Erythroblast (primary cell): ENCODE measurements at regions not wholly inside any gene's neighbourhood (a gene's known extent, or its start where the extent isn't known, plus 50 kb on each side); places are given as distances from the start of the nearest gene placed in this dataset.

Experiments
- GATA1 ChIP-seq: IDR thresholded peaks from 2 replicates; pipeline ENCODE4 v1.6.1; 2011; ENCODE audit warnings: low read depth, mild to moderate bottlenecking, control low read depth, low read length, moderate library complexity
- POLR2A ChIP-seq: IDR thresholded peaks from 2 replicates; pipeline ENCODE4 v1.6.1; 2011; ENCODE audit warnings: mild to moderate bottlenecking, low read length

DNA sequence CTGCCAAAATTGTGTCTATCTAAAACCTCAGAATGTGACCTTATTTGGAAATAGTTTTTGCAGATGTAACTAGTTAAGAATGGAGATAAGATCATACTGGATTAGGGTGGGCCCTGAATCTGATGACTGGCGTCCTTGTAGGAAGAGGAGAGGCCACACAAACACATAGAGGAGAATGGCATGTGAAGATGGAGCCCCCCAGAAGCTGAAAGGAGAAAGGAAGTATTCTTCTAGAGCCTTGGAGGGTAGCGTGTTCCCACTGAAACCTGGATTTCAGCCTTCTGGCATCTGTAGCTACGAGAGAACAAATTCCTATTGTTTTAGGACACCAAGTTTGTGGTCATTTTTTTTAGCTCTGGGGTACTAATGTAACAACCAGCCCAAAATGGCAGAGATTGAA, 423.0 kb upstream of the TPM1 start:
- no peak for TF ChIP-seq POLR2A
- TF ChIP-seq GATA1, result no peak
